ENCODE measurements at regions not wholly inside any gene's neighbourhood (a gene's known extent, or its start where the extent isn't known, plus 50 kb on each side); places are given as distances from the start of the nearest gene placed in this dataset.

GRCh38 chr18:78641689-78642231, 337.9 kb upstream of the SALL3 start:
- Histone ChIP-seq H3K4me1 (ENCODE audit: control insufficient read depth in 2 of 2, insufficient read depth in 2 of 2, low read length in 1 of 2) (peaks cover 0 to 13% of the 10 kb centered on the region in 2 donors), H3K9me3 (ENCODE audit: control insufficient read depth in 2 of 2, insufficient read depth in 1 of 2, low read depth in 1 of 2, low read length in 1 of 2) (peaks cover 0 to 5% of the 10 kb centered on the region in 2 donors), H3K4me3 (ENCODE audit: low read depth in 1 of 2, low read length in 2 of 2) (no peak overlapping the region), H3K36me3 (ENCODE audit: control insufficient read depth in 2 of 2, insufficient read depth in 2 of 2, low read length in 1 of 2) (no peaks in the 10 kb centered on the region), H3K27ac (ENCODE audit: low read depth in 2 of 2, low read length in 1 of 2) (no peak overlapping the region), H3K27me3 (ENCODE audit: control insufficient read depth in 1 of 2, insufficient read depth in 2 of 2, low read length in 2 of 2) (no peaks in the 10 kb centered on the region)
- 36 to 37% methylated on average over 3 of the region's 3 CpGs for WGBS, 2 donors

DNA sequence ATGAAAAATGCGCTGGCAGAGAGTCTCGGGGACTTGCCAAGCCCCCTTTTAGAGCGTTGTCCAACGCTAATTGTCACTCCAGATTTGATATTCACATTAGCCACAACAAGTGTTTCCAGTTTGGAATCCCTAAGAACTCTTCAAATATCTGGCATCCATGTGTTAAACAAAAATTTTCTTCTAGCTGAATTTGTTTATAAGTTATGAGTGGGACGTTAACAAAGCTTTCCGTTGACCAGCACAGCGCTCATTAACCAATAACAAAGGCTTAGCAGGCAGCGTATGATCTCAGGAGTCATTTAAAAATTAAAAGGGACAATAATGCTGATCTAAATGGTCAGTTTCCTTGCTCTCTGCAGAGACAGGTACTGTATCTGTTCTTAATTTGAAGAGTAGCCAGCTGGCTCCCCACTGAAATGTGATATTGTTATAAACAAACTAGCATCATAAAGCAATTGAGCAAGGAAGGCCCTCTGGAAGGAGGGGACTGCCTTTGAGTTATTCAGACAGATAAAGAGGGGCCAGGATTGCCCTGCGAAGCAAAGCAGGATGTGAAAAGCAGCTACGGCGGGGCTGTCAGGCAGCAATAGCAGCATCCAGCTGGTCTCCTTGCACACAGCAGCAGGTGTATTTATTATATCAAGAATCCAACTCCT, 337.2 kb upstream of the SALL3 start:
- H3K9me3 ChIP-seq (ENCODE audit: control insufficient read depth in 2 of 2, insufficient read depth in 1 of 2, low read depth in 1 of 2, low read length in 1 of 2), result peaks cover 0 to 4% of the 10 kb centered on the region in 2 donors
- peaks cover 0 to 13% of the 10 kb centered on the region in 2 donors for H3K4me1 ChIP-seq (ENCODE audit: control insufficient read depth in 2 of 2, insufficient read depth in 2 of 2, low read length in 1 of 2)
- H3K27me3 ChIP-seq (ENCODE audit: control insufficient read depth in 1 of 2, insufficient read depth in 2 of 2, low read length in 2 of 2), result no peaks in the 10 kb centered on the region
- no peak overlapping the region for H3K4me3 ChIP-seq (ENCODE audit: low read depth in 1 of 2, low read length in 2 of 2)
- no peak overlapping the region for H3K27ac ChIP-seq (ENCODE audit: low read depth in 2 of 2, low read length in 1 of 2)
- WGBS, 2 donors, result 54 to 55% methylated on average over 11 of the region's 11 CpGs
- H3K36me3 ChIP-seq (ENCODE audit: control insufficient read depth in 2 of 2, insufficient read depth in 2 of 2, low read length in 1 of 2), result no peaks in the 10 kb centered on the region

DNA sequence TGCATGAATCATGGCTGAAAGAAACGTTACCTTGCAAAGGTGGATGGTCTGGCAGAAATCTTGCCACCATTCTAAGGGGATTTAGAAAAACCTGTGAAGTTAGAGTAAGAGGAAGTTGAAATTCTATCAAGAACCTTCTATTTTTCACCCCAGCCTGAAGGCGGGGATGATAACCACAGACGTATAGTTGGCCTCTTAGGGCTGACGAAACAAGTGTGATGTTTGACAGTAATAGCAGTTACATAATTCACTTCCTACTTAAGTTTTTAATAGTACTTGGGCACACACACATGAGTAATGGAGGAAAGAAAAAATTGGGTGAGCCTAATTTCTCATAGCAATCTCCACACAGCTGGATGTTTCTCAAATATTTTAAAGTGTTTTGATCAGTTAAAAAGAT, 336.6 kb upstream of the SALL3 start:
- WGBS, 2 donors, result 29 to 33% methylated on average over 4 of the region's 4 CpGs
- Histone ChIP-seq H3K27ac (ENCODE audit: low read depth in 2 of 2, low read length in 1 of 2) (no peak overlapping the region), H3K4me1 (ENCODE audit: control insufficient read depth in 2 of 2, insufficient read depth in 2 of 2, low read length in 1 of 2) (peaks cover 0 to 13% of the 10 kb centered on the region in 2 donors), H3K4me3 (ENCODE audit: low read depth in 1 of 2, low read length in 2 of 2) (no peak overlapping the region), H3K36me3 (ENCODE audit: control insufficient read depth in 2 of 2, insufficient read depth in 2 of 2, low read length in 1 of 2) (no peaks in the 10 kb centered on the region), H3K9me3 (ENCODE audit: control insufficient read depth in 2 of 2, insufficient read depth in 1 of 2, low read depth in 1 of 2, low read length in 1 of 2) (no peaks in the 10 kb centered on the region), H3K27me3 (ENCODE audit: control insufficient read depth in 1 of 2, insufficient read depth in 2 of 2, low read length in 2 of 2) (no peaks in the 10 kb centered on the region)

DNA sequence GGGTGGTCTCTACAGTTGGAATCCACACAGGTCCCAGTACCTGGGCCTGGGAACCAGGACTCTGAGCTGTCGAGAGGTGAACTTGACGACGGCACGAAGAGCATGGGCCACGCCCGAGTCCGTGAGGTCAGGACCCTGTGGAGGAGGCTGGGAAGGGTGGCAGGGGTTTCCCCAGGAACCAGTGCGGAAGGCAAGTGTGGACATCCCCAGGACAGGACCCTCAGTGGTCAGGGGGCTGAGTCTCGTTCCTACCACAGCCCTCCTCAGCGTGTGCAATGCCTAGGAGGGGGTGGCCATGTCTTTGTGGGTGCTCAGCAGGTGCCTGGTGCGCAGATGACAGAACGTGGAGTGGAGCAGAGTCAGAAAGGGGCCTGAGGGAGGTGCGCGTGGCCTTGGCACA, 335.6 kb upstream of the SALL3 start:
- Histone ChIP-seq H3K36me3 (ENCODE audit: control insufficient read depth in 2 of 2, insufficient read depth in 2 of 2, low read length in 1 of 2) (no peaks in the 10 kb centered on the region), H3K9me3 (ENCODE audit: control insufficient read depth in 2 of 2, insufficient read depth in 1 of 2, low read depth in 1 of 2, low read length in 1 of 2) (no peaks in the 10 kb centered on the region), H3K27ac (ENCODE audit: low read depth in 2 of 2, low read length in 1 of 2) (no peak overlapping the region), H3K27me3 (ENCODE audit: control insufficient read depth in 1 of 2, insufficient read depth in 2 of 2, low read length in 2 of 2) (no peaks in the 10 kb centered on the region), H3K4me3 (ENCODE audit: low read depth in 1 of 2, low read length in 2 of 2) (no peak overlapping the region), H3K4me1 (ENCODE audit: control insufficient read depth in 2 of 2, insufficient read depth in 2 of 2, low read length in 1 of 2) (peaks cover 0 to 6% of the 10 kb centered on the region in 2 donors)
- WGBS, 2 donors, result 87 to 92% methylated on average over 14 of the region's 14 CpGs

DNA sequence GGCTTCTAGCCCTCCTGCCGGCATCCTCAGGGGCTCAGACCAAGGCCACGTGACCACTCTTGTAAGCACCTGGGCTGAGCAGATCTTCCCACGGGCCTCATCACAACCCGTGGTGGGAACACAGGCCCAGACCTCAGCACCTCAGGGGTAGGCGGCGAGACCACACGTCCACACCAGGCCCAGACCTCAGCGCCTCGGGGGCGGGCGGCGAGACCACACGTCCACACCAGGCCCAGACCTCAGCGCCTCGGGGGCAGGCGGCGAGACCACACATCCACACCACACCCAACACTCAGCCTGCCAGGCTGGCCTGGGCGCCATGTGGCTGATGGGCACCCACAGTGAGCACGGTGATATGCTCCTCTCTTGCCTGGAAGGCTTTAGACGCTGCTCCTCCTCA, 334.4 kb upstream of the SALL3 start:
- no peaks in the 10 kb centered on the region for H3K4me1 ChIP-seq (ENCODE audit: control insufficient read depth in 2 of 2, insufficient read depth in 2 of 2, low read length in 1 of 2)
- 83 to 90% methylated on average over 19 to 20 of the region's 20 CpGs for WGBS, 2 donors
- H3K9me3 ChIP-seq (ENCODE audit: control insufficient read depth in 2 of 2, insufficient read depth in 1 of 2, low read depth in 1 of 2, low read length in 1 of 2), result no peaks in the 10 kb centered on the region
- no peak overlapping the region for H3K4me3 ChIP-seq (ENCODE audit: low read depth in 1 of 2, low read length in 2 of 2)
- no peak overlapping the region for H3K27ac ChIP-seq (ENCODE audit: low read depth in 2 of 2, low read length in 1 of 2)
- no peaks in the 10 kb centered on the region for H3K27me3 ChIP-seq (ENCODE audit: control insufficient read depth in 1 of 2, insufficient read depth in 2 of 2, low read length in 2 of 2)
- H3K36me3 ChIP-seq (ENCODE audit: control insufficient read depth in 2 of 2, insufficient read depth in 2 of 2, low read length in 1 of 2), result no peaks in the 10 kb centered on the region

GRCh38 chr18:78647018-78647417, 332.6 kb upstream of the SALL3 start:
- Histone ChIP-seq H3K4me3 (ENCODE audit: low read depth in 1 of 2, low read length in 2 of 2) (no peak overlapping the region), H3K9me3 (ENCODE audit: control insufficient read depth in 2 of 2, insufficient read depth in 1 of 2, low read depth in 1 of 2, low read length in 1 of 2) (peaks cover 0 to 3% of the 10 kb centered on the region in 2 donors), H3K36me3 (ENCODE audit: control insufficient read depth in 2 of 2, insufficient read depth in 2 of 2, low read length in 1 of 2) (no peaks in the 10 kb centered on the region), H3K27me3 (ENCODE audit: control insufficient read depth in 1 of 2, insufficient read depth in 2 of 2, low read length in 2 of 2) (no peaks in the 10 kb centered on the region), H3K27ac (ENCODE audit: low read depth in 2 of 2, low read length in 1 of 2) (no peak overlapping the region), H3K4me1 (ENCODE audit: control insufficient read depth in 2 of 2, insufficient read depth in 2 of 2, low read length in 1 of 2) (no peaks in the 10 kb centered on the region)
- whole genome bisulfite sequencing, 2 donors, result 74% methylated on average over 4 of the region's 4 CpGs

DNA sequence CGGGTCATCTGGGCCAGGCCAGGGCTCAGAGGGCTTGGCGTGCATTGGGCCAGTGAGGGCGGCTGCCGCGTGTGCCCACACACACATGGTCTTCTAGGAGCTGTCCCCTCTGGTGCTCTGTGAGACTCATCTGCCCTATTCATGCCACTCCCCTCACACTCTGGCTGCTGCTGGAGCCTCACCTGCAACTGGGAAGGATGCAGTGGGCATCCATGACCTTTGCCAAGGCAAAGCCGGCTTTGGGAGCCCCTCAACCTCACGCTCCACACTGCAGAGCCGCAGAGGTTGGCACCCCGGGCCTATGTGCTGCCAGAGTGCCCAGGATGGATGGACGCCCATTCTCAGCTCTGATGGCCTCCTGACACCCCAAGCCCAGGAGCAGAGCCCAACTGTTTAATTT, 330.2 kb upstream of the SALL3 start:
- H3K4me1 ChIP-seq (ENCODE audit: control insufficient read depth in 2 of 2, insufficient read depth in 2 of 2, low read length in 1 of 2), result no peaks in the 10 kb centered on the region
- no peak overlapping the region for H3K27ac ChIP-seq (ENCODE audit: low read depth in 2 of 2, low read length in 1 of 2)
- 82 to 92% methylated on average over 10 of the region's 10 CpGs for WGBS, 2 donors
- no peaks in the 10 kb centered on the region for H3K27me3 ChIP-seq (ENCODE audit: control insufficient read depth in 1 of 2, insufficient read depth in 2 of 2, low read length in 2 of 2)
- H3K36me3 ChIP-seq (ENCODE audit: control insufficient read depth in 2 of 2, insufficient read depth in 2 of 2, low read length in 1 of 2), result no peaks in the 10 kb centered on the region
- H3K9me3 ChIP-seq (ENCODE audit: control insufficient read depth in 2 of 2, insufficient read depth in 1 of 2, low read depth in 1 of 2, low read length in 1 of 2), result peaks cover 3 to 5% of the 10 kb centered on the region in 2 donors
- H3K4me3 ChIP-seq (ENCODE audit: low read depth in 1 of 2, low read length in 2 of 2), result no peak overlapping the region

DNA sequence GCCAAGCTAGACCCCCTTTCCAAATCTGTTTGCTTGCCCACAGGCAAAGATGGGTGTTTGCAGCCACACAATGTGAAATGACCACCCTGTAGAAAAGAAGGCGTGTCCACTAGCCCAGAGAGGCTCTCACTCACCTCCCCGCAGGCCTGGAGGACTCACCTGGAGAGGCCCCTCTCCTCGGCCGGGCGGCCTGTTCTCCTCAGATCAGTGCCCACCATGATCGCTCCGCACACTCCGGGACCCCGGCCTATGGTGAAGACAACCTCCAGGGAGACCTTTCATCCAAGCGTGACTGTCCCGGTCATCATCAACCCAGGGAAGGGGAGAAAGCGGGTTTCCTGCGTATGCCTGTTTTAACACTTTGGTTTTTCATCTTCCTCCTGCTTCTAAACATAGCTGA, 328.7 kb upstream of the SALL3 start:
- H3K4me3 ChIP-seq (ENCODE audit: low read depth in 1 of 2, low read length in 2 of 2), result no peak overlapping the region
- H3K27me3 ChIP-seq (ENCODE audit: control insufficient read depth in 1 of 2, insufficient read depth in 2 of 2, low read length in 2 of 2), result no peaks in the 10 kb centered on the region
- WGBS, 2 donors, result 92 to 96% methylated on average over 13 of the region's 13 CpGs
- H3K27ac ChIP-seq (ENCODE audit: low read depth in 2 of 2, low read length in 1 of 2), result no peak overlapping the region
- peaks cover 3 to 9% of the 10 kb centered on the region in 2 donors for H3K9me3 ChIP-seq (ENCODE audit: control insufficient read depth in 2 of 2, insufficient read depth in 1 of 2, low read depth in 1 of 2, low read length in 1 of 2)
- no peaks in the 10 kb centered on the region for H3K4me1 ChIP-seq (ENCODE audit: control insufficient read depth in 2 of 2, insufficient read depth in 2 of 2, low read length in 1 of 2)
- no peaks in the 10 kb centered on the region for H3K36me3 ChIP-seq (ENCODE audit: control insufficient read depth in 2 of 2, insufficient read depth in 2 of 2, low read length in 1 of 2)

GRCh38 chr18:78652001-78652545, 327.5 kb upstream of the SALL3 start:
- WGBS, 2 donors, result 91 to 94% methylated on average over 11 of the region's 11 CpGs
- Histone ChIP-seq H3K36me3 (ENCODE audit: control insufficient read depth in 2 of 2, insufficient read depth in 2 of 2, low read length in 1 of 2) (no peaks in the 10 kb centered on the region), H3K27me3 (ENCODE audit: control insufficient read depth in 1 of 2, insufficient read depth in 2 of 2, low read length in 2 of 2) (no peaks in the 10 kb centered on the region), H3K9me3 (ENCODE audit: control insufficient read depth in 2 of 2, insufficient read depth in 1 of 2, low read depth in 1 of 2, low read length in 1 of 2) (peaks cover 3 to 9% of the 10 kb centered on the region in 2 donors), H3K4me3 (ENCODE audit: low read depth in 1 of 2, low read length in 2 of 2) (no peak overlapping the region), H3K27ac (ENCODE audit: low read depth in 2 of 2, low read length in 1 of 2) (no peak overlapping the region), H3K4me1 (ENCODE audit: control insufficient read depth in 2 of 2, insufficient read depth in 2 of 2, low read length in 1 of 2) (no peaks in the 10 kb centered on the region)

DNA sequence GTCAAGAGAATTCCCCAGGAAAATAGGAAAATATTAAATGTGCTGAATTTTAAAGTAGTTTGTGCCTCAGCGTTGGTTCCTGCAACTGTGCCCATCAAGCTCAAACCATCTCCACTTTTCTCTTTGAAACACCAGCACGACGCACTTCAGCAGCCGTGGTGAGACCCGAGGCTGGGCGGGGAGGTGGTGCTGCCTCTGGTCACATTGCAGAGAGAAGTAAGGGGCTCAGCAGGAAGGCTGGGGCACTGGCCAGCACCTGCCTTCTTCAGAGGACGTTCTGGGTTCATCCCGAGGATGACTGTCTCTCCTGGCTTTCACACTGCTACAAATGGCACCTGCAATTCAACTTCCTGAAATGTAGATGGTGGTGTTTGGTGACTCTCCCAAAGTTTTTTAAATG, 323.7 kb upstream of the SALL3 start:
- 89 to 94% methylated on average over 8 of the region's 8 CpGs for WGBS, 2 donors
- Histone ChIP-seq H3K36me3 (ENCODE audit: control insufficient read depth in 2 of 2, insufficient read depth in 2 of 2, low read length in 1 of 2) (no peaks in the 10 kb centered on the region), H3K27ac (ENCODE audit: low read depth in 2 of 2, low read length in 1 of 2) (no peak overlapping the region), H3K9me3 (ENCODE audit: control insufficient read depth in 2 of 2, insufficient read depth in 1 of 2, low read depth in 1 of 2, low read length in 1 of 2) (peaks cover 3 to 9% of the 10 kb centered on the region in 2 donors), H3K27me3 (ENCODE audit: control insufficient read depth in 1 of 2, insufficient read depth in 2 of 2, low read length in 2 of 2) (no peaks in the 10 kb centered on the region), H3K4me3 (ENCODE audit: low read depth in 1 of 2, low read length in 2 of 2) (no peak overlapping the region), H3K4me1 (ENCODE audit: control insufficient read depth in 2 of 2, insufficient read depth in 2 of 2, low read length in 1 of 2) (no peaks in the 10 kb centered on the region)
